ENCODE measurements at regions not wholly inside any gene's neighbourhood (a gene's known extent, or its start where the extent isn't known, plus 50 kb on each side); places are given as distances from the start of the nearest gene placed in this dataset.
"Not testable (repeated sequence)": the region's sequence is repeated elsewhere in the genome, so short reads cannot be mapped to it uniquely, and the experiment has no call there.

- no peak for DNase-seq
These were observed 178.3 kb downstream of the CYB561 start for GRCh38 chr17:63267846-63268245.

GRCh38 chr17:63268827-63269226 lies 177.3 kb downstream of the CYB561 start:
- DNase-seq: no peak

- DNase-seq: no peak
These were observed 175.5 kb downstream of the CYB561 start for GRCh38 chr17:63270610-63271009.

GRCh38 chr17:63274146-63274545 lies 172.0 kb downstream of the CYB561 start:
- peak; percentile 75 for DNase-seq

- peak; percentile 94 for DNase-seq
These were observed 170.7 kb downstream of the CYB561 start for GRCh38 chr17:63275318-63275970.

- DNase-seq: no peak
These were observed 169.9 kb downstream of the CYB561 start for GRCh38 chr17:63275971-63276745.

- no peak for DNase-seq
These were observed 169.3 kb downstream of the CYB561 start for GRCh38 chr17:63276821-63277220.

- no peak for DNase-seq
These were observed 168.5 kb downstream of the CYB561 start for GRCh38 chr17:63277629-63278028.

- DNase-seq: no peak
These were observed 167.2 kb downstream of the CYB561 start for GRCh38 chr17:63278728-63279442.

- DNase-seq: peak; percentile 65
These were observed 166.4 kb downstream of the CYB561 start for GRCh38 chr17:63279498-63280230.

GRCh38 chr17:63282455-63282854 lies 163.7 kb downstream of the CYB561 start:
- DNase-seq: no peak

- no peak for DNase-seq
These were observed 160.6 kb downstream of the CYB561 start for GRCh38 chr17:63285551-63285950.

GRCh38 chr17:63286254-63286653 lies 159.9 kb downstream of the CYB561 start:
- DNase-seq: no peak

- not testable (repeated sequence) for DNase-seq
These were observed 159.1 kb downstream of the CYB561 start for GRCh38 chr17:63287006-63287405.

GRCh38 chr17:63289931-63290330 lies 156.2 kb downstream of the CYB561 start:
- DNase-seq: no peak

GRCh38 chr17:63290351-63290750 lies 155.8 kb downstream of the CYB561 start:
- no peak for DNase-seq

GRCh38 chr17:63290784-63291183 lies 155.3 kb downstream of the CYB561 start:
- no peak for DNase-seq

GRCh38 chr17:63291258-63291657 lies 154.8 kb downstream of the CYB561 start:
- peak; percentile 32 for DNase-seq

- DNase-seq: no peak
These were observed 153.7 kb downstream of the CYB561 start for GRCh38 chr17:63292421-63292820.

GRCh38 chr17:63293323-63294075 lies 152.6 kb downstream of the CYB561 start:
- DNase-seq: peak; percentile 70

- DNase-seq: no peak
These were observed 151.3 kb downstream of the CYB561 start for GRCh38 chr17:63294776-63295175.

- DNase-seq: no peak
These were observed 150.8 kb downstream of the CYB561 start for GRCh38 chr17:63295288-63295687.
